ENCODE measurements at regions not wholly inside any gene's neighbourhood (a gene's known extent, or its start where the extent isn't known, plus 50 kb on each side); places are given as distances from the start of the nearest gene placed in this dataset.

DNA sequence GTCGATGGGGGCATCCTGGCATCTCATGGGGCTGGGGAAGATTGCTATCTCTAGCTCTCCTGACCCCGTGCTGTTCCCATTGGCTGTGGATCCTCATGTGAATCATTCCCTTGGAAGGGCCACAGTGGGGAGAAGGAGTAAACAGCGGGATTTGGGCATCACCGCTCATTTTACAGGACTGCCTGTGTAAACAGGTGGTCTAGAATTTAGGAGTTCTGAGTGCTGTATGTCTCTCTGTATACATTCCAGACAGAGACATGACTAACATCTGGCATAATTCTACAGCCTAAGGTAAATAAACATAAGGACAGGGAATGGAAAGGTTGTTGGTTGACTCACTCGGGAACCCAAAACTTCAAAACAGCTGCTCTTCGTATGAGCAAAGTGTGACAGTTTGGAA is 92.7 kb downstream of the COPS8 start:
- BruUV-seq (replicated peaks): no TSS peak
- POLR2A ChIA-PET: no interaction called here
- TF ChIP-seq, protein P1, sequence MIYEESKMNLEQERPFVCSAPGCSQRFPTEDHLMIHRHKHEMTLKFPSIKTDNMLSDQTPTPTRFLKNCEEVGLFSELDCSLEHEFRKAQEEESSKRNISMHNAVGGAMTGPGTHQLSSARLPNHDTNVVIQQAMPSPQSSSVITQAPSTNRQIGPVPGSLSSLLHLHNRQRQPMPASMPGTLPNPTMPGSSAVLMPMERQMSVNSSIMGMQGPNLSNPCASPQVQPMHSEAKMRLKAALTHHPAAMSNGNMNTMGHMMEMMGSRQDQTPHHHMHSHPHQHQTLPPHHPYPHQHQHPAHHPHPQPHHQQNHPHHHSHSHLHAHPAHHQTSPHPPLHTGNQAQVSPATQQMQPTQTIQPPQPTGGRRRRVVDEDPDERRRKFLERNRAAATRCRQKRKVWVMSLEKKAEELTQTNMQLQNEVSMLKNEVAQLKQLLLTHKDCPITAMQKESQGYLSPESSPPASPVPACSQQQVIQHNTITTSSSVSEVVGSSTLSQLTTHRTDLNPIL (CRISPR knock-in tag; IDR thresholded peaks at IDR 0.05): no peak
- TF ChIP-seq, protein P2, sequence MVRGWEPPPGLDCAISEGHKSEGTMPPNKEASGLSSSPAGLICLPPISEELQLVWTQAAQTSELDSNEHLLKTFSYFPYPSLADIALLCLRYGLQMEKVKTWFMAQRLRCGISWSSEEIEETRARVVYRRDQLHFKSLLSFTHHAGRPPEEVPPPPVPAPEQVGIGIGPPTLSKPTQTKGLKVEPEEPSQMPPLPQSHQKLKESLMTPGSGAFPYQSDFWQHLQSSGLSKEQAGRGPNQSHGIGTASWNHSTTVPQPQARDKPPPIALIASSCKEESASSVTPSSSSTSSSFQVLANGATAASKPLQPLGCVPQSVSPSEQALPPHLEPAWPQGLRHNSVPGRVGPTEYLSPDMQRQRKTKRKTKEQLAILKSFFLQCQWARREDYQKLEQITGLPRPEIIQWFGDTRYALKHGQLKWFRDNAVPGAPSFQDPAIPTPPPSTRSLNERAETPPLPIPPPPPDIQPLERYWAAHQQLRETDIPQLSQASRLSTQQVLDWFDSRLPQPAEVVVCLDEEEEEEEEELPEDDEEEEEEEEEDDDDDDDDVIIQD (CRISPR knock-in tag; IDR thresholded peaks at IDR 0.05): no peak
- no peak for TF ChIP-seq DACH1 (IDR thresholded peaks at IDR 0.05; ENCODE audit: partially characterized antibody)
- TF ChIP-seq ZZZ3 (IDR thresholded peaks at IDR 0.05): no peak
- TF ChIP-seq SRSF3 (IDR thresholded peaks at IDR 0.05; ENCODE audit: insufficient read depth, low read length): no peak
- TF ChIP-seq, protein P3, sequence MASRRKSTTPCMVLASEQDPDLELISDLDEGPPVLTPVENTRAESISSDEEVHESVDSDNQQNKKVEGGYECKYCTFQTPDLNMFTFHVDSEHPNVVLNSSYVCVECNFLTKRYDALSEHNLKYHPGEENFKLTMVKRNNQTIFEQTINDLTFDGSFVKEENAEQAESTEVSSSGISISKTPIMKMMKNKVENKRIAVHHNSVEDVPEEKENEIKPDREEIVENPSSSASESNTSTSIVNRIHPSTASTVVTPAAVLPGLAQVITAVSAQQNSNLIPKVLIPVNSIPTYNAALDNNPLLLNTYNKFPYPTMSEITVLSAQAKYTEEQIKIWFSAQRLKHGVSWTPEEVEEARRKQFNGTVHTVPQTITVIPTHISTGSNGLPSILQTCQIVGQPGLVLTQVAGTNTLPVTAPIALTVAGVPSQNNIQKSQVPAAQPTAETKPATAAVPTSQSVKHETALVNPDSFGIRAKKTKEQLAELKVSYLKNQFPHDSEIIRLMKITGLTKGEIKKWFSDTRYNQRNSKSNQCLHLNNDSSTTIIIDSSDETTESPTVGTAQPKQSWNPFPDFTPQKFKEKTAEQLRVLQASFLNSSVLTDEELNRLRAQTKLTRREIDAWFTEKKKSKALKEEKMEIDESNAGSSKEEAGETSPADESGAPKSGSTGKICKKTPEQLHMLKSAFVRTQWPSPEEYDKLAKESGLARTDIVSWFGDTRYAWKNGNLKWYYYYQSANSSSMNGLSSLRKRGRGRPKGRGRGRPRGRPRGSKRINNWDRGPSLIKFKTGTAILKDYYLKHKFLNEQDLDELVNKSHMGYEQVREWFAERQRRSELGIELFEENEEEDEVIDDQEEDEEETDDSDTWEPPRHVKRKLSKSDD (conservative IDR thresholded peaks at IDR 0.05; ENCODE audit: low read length): no peak
- TF ChIP-seq, protein P4, sequence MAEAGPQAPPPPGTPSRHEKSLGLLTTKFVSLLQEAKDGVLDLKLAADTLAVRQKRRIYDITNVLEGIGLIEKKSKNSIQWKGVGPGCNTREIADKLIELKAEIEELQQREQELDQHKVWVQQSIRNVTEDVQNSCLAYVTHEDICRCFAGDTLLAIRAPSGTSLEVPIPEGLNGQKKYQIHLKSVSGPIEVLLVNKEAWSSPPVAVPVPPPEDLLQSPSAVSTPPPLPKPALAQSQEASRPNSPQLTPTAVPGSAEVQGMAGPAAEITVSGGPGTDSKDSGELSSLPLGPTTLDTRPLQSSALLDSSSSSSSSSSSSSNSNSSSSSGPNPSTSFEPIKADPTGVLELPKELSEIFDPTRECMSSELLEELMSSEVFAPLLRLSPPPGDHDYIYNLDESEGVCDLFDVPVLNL (CRISPR knock-in tag; IDR thresholded peaks at IDR 0.05; ENCODE audit: low read depth): no peak
- TF ChIP-seq RUNX1 (IDR thresholded peaks at IDR 0.05; ENCODE audit: low read depth): no peak
- no peak for TF ChIP-seq KLF13 (tag; IDR thresholded peaks at IDR 0.05; ENCODE audit: borderline replicate concordance, low read depth)
- TF ChIP-seq, protein P5, sequence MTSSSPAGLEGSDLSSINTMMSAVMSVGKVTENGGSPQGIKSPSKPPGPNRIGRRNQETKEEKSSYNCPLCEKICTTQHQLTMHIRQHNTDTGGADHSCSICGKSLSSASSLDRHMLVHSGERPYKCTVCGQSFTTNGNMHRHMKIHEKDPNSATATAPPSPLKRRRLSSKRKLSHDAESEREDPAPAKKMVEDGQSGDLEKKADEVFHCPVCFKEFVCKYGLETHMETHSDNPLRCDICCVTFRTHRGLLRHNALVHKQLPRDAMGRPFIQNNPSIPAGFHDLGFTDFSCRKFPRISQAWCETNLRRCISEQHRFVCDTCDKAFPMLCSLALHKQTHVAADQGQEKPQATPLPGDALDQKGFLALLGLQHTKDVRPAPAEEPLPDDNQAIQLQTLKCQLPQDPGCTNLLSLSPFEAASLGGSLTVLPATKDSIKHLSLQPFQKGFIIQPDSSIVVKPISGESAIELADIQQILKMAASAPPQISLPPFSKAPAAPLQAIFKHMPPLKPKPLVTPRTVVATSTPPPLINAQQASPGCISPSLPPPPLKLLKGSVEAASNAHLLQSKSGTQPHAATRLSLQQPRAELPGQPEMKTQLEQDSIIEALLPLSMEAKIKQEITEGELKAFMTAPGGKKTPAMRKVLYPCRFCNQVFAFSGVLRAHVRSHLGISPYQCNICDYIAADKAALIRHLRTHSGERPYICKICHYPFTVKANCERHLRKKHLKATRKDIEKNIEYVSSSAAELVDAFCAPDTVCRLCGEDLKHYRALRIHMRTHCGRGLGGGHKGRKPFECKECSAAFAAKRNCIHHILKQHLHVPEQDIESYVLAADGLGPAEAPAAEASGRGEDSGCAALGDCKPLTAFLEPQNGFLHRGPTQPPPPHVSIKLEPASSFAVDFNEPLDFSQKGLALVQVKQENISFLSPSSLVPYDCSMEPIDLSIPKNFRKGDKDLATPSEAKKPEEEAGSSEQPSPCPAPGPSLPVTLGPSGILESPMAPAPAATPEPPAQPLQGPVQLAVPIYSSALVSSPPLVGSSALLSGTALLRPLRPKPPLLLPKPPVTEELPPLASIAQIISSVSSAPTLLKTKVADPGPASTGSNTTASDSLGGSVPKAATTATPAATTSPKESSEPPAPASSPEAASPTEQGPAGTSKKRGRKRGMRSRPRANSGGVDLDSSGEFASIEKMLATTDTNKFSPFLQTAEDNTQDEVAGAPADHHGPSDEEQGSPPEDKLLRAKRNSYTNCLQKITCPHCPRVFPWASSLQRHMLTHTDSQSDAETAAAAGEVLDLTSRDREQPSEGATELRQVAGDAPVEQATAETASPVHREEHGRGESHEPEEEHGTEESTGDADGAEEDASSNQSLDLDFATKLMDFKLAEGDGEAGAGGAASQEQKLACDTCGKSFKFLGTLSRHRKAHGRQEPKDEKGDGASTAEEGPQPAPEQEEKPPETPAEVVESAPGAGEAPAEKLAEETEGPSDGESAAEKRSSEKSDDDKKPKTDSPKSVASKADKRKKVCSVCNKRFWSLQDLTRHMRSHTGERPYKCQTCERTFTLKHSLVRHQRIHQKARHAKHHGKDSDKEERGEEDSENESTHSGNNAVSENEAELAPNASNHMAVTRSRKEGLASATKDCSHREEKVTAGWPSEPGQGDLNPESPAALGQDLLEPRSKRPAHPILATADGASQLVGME (CRISPR knock-in tag; IDR thresholded peaks at IDR 0.05): no peak

More for the DNA sequence above, 92.7 kb downstream of the COPS8 start:
- WGBS (ENCODE audit: insufficient coverage, low coverage, missing lambda C conversion rate): 0% methylated on average over 6 of the region's 6 CpGs
- CTCF ChIA-PET (ENCODE audit: low intra/inter-chr PET ratio): no interaction called here
- no peak for DNase-seq (ENCODE audit: extremely low read depth in 1 of 4, low spot score in 3 of 4)
- H3K9ac ChIP-seq (ENCODE audit: insufficient read depth in 1 of 2, low read depth in 2 of 2, low read length in 2 of 2): no peak overlapping the region
- in situ Hi-C loops (cut with MboI): no loop called here
- no peaks in the 10 kb centered on the region for H3K4me1 ChIP-seq (replicated peaks in 1 of 2; ENCODE audit: control insufficient read depth in 2 of 2, insufficient read depth in 2 of 2, low read length in 2 of 2)
- no peaks in the 10 kb centered on the region for H3K9me1 ChIP-seq (ENCODE audit: control insufficient read depth, insufficient read depth, low read length)
- ATAC-seq: no peak
- no peak for FAIRE-seq
- H2AFZ ChIP-seq (ENCODE audit: low read depth, low read length): no peak overlapping the region
- no peak overlapping the region for H3K4me3 ChIP-seq
- H3K36me3 ChIP-seq (ENCODE audit: control insufficient read depth, insufficient read depth, low read length): no peaks in the 10 kb centered on the region
- H3K27ac ChIP-seq (ENCODE audit: extremely low read depth, low read depth, low read length): no peak overlapping the region
- H3K27me3 ChIP-seq (ENCODE audit: control insufficient read depth in 2 of 2, insufficient read depth in 2 of 2, low read length in 2 of 2): peaks cover 0 to 20% of the 10 kb centered on the region in 2 experiments; a peak in 3 of 5 replicates
- no peak overlapping the region for H3K4me2 ChIP-seq (ENCODE audit: insufficient read depth, low read length)
- intact Hi-C loops (cut with micrococcal nuclease): no loop called here
- no peaks in the 10 kb centered on the region; the same call in 1 of the 2 replicates for H4K20me1 ChIP-seq (replicated peaks; ENCODE audit: control insufficient read depth, insufficient read depth, low read length)
- H3K79me2 ChIP-seq (ENCODE audit: control insufficient read depth, insufficient read depth, low read length): no peaks in the 10 kb centered on the region
- H3K9me3 ChIP-seq (replicated peaks; ENCODE audit: control insufficient read depth, insufficient read depth, low read depth, low read length): no peaks in the 10 kb centered on the region
